Mesothelial cell of epicardium (in vitro differentiated cells): ENCODE measurements at regions not wholly inside any gene's neighbourhood (a gene's known extent, or its start where the extent isn't known, plus 50 kb on each side); places are given as distances from the start of the nearest gene placed in this dataset.

ENCODE experiments used
- DNase-seq, 2 experiments: peaks; one replicate each; pipeline ENCODE4 v3.0.0; 2021; ENCODE audit warnings: low spot score in 2 of 2; ENCODE audit not compliant: unreplicated experiment in 2 of 2
- H3K27ac Mint-ChIP-seq: 2 replicates; pipeline ENCODE4 v1.8.0; 2021; ENCODE audit warnings: mixed read lengths
- H3K27me3 Mint-ChIP-seq: 2 replicates; pipeline ENCODE4 v1.8.0; 2021; ENCODE audit warnings: low read depth, mixed read lengths
- H3K36me3 Mint-ChIP-seq: 2 replicates; pipeline ENCODE4 v1.8.0; 2021; ENCODE audit warnings: mixed read lengths
- H3K4me1 Mint-ChIP-seq: 2 replicates; pipeline ENCODE4 v1.8.0; 2021; ENCODE audit warnings: mixed read lengths
- H3K4me3 Mint-ChIP-seq: 2 replicates; pipeline ENCODE4 v1.8.0; 2021; ENCODE audit warnings: mild to moderate bottlenecking, moderate library complexity, mixed read lengths
- H3K9me3 Mint-ChIP-seq: 2 replicates; pipeline ENCODE4 v1.8.0; 2021; ENCODE audit warnings: mixed read lengths
- TF ChIP-seq, protein P1 (sequence below): fragments of 200-600 bp; sonication (generic); IDR thresholded peaks from one replicate; pipeline ENCODE4 v1.5.0; 2021; ENCODE audit warnings: antibody characterized with exemption; ENCODE audit not compliant: unreplicated experiment

DNA sequence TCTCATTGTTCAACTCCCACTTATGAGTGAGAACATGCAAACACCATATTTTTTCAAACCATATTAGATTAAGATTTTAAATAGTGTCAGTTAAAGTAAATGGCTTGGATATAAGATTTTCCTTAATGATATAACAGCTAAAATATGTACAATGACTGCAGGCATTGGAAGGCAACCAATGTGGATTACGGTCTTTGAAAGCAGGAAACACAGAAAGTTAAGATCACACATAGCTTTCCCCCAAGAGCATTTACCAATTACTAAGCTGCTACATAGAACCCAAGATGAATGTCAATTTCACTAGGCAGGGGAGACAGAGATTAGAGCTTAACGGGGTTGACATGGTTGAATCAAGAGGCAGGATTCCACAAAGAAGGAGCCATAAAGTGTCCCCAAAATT is 173.2 kb upstream of the TRPC4 start:
- no peak overlapping the region for H3K4me3 Mint-ChIP-seq
- no peaks in the 10 kb centered on the region for H3K4me1 Mint-ChIP-seq
- TF ChIP-seq, protein P1, sequence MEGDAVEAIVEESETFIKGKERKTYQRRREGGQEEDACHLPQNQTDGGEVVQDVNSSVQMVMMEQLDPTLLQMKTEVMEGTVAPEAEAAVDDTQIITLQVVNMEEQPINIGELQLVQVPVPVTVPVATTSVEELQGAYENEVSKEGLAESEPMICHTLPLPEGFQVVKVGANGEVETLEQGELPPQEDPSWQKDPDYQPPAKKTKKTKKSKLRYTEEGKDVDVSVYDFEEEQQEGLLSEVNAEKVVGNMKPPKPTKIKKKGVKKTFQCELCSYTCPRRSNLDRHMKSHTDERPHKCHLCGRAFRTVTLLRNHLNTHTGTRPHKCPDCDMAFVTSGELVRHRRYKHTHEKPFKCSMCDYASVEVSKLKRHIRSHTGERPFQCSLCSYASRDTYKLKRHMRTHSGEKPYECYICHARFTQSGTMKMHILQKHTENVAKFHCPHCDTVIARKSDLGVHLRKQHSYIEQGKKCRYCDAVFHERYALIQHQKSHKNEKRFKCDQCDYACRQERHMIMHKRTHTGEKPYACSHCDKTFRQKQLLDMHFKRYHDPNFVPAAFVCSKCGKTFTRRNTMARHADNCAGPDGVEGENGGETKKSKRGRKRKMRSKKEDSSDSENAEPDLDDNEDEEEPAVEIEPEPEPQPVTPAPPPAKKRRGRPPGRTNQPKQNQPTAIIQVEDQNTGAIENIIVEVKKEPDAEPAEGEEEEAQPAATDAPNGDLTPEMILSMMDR: no peak
- no peak for DNase-seq
- H3K27ac Mint-ChIP-seq: no peak overlapping the region
- H3K27me3 Mint-ChIP-seq: no peaks in the 10 kb centered on the region
- H3K9me3 Mint-ChIP-seq: peaks cover 23% of the 10 kb centered on the region
- peaks cover 14% of the 10 kb centered on the region for H3K36me3 Mint-ChIP-seq

DNA sequence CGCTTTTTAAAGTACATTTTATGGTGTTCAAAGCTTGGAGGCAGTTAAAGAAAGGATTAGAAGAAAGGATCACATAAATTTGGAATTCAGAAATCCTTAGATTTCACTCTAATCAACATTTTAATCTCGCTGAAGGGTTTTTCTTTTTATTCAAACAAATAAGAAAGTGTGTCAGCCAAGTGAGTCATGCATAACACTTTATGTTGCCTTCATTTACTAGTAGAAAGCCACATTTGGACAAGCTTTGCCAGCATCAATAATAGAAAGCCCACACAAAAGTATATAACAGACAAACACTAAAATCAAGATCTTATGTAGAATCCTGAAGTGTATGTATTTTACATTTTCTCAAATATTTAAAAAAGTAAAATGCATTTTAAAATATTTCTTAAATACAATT is 154.9 kb upstream of the TRPC4 start:
- H3K36me3 Mint-ChIP-seq: peaks cover 13% of the 10 kb centered on the region
- H3K27ac Mint-ChIP-seq: no peak overlapping the region
- H3K27me3 Mint-ChIP-seq: no peaks in the 10 kb centered on the region
- no peak for DNase-seq
- H3K9me3 Mint-ChIP-seq: peaks cover 27% of the 10 kb centered on the region
- TF ChIP-seq, protein P1: no peak
- H3K4me3 Mint-ChIP-seq: no peak overlapping the region
- peaks cover 2% of the 10 kb centered on the region for H3K4me1 Mint-ChIP-seq

DNA sequence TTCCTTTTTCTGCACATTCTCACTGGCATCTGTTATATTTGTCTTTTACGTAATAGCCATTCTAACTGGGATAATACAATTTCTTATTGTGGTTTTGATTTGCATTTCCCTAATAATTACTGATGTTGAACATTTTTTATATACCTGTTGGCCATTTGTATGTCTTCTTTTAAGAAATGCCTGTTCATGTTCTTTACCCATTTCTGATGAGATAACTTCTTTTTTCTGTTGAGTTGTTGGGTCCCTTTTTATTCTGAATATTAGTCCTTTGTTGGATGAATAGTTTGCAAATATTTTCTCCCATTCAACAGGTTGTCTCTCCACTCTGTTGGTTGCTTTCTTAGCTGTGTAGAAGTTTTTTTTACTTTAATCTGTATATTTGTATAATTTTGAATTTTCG is 147.7 kb upstream of the TRPC4 start:
- no peaks in the 10 kb centered on the region for H3K27me3 Mint-ChIP-seq
- peaks cover 53% of the 10 kb centered on the region for H3K9me3 Mint-ChIP-seq
- TF ChIP-seq, protein P1: no peak

DNA sequence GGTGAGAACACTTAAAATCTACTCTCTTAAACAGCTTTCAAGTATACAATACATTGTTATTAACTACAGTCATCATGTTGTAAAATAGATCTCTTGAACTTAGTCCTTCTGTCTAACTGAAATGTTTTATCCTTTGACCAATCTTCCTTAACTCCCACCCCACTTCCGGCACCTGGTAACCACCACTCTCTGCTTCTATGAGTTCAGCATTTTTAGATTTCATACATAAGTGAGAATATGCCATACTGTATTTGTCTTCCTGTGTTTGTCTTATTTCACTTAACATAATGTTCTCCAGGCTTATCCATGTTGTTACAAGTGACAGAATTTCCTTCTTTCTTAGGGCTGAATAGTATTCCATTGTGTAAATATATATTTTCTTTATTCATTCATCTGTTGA is 144.1 kb upstream of the TRPC4 start:
- TF ChIP-seq, protein P1: no peak
- Mint-ChIP-seq H3K27ac (no peak overlapping the region), H3K27me3 (no peaks in the 10 kb centered on the region), H3K9me3 (peaks cover 22% of the 10 kb centered on the region), H3K4me3 (no peak overlapping the region), H3K4me1 (no peaks in the 10 kb centered on the region), H3K36me3 (peaks cover 5% of the 10 kb centered on the region)
- DNase-seq: no peak

More for the DNA sequence above, 147.7 kb upstream of the TRPC4 start:
- no peak for DNase-seq
- H3K4me1 Mint-ChIP-seq: no peaks in the 10 kb centered on the region
- H3K4me3 Mint-ChIP-seq: no peak overlapping the region
- H3K27ac Mint-ChIP-seq: no peak overlapping the region
- peaks cover 20% of the 10 kb centered on the region for H3K36me3 Mint-ChIP-seq

DNA sequence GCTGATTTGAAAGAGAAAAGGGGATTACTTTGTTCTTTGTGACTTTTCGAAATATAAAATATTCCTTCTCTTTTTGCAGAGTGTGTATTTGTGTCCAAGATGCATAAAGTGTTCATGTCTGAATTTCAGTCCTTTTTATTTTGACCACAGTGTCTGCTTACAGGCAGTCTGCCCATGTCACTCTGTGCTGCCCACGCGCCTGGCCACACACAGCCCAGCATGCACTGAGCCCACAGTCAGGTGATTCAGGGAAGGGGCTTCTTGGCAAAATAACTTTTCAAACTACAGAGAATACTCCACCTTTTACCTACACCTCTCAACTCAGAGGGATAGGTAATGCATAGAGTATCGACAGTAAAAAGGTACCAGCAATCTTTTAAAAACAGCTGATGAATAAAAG is 142.5 kb upstream of the TRPC4 start:
- Mint-ChIP-seq H3K27ac (no peak overlapping the region), H3K9me3 (peaks cover 6% of the 10 kb centered on the region), H3K4me1 (peaks cover 4% of the 10 kb centered on the region), H3K36me3 (no peaks in the 10 kb centered on the region), H3K27me3 (no peaks in the 10 kb centered on the region), H3K4me3 (no peak overlapping the region)
- TF ChIP-seq, protein P1: no peak
- DNase-seq: no peak

DNA sequence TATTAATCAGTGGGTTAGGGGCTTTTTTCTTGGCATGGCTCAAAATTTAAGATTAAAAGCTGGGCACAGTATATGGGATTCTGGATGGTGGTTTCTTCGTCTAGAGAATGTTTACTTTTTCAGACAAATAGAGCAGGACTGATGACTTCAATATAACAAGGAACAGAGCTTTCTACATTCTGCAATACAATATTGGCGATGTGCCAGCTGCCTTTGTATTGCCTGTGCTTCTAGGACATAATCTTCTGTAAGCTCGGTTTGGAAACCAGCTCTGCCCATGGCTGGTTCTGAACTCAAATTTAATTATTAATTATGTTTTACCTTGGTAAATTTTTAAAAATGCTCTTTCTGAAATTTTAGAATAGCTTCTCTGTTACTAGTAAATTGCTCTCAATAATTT is 139.1 kb upstream of the TRPC4 start:
- no peaks in the 10 kb centered on the region for H3K36me3 Mint-ChIP-seq
- peaks cover 4% of the 10 kb centered on the region for H3K4me1 Mint-ChIP-seq
- no peak overlapping the region for H3K27ac Mint-ChIP-seq
- DNase-seq: no peak
- no peaks in the 10 kb centered on the region for H3K9me3 Mint-ChIP-seq
- TF ChIP-seq, protein P1: no peak
- no peaks in the 10 kb centered on the region for H3K27me3 Mint-ChIP-seq
- H3K4me3 Mint-ChIP-seq: no peak overlapping the region
